Caki2 (cell line): ENCODE measurements at regions not wholly inside any gene's neighbourhood (a gene's known extent, or its start where the extent isn't known, plus 50 kb on each side); places are given as distances from the start of the nearest gene placed in this dataset.

Experiments
- DNase-seq: peaks from one replicate; pipeline ENCODE4 v3.0.0-alpha.2; 2015; ENCODE audit warnings: low read depth
- in situ Hi-C: cut with HindIII; loops from 2 replicates; pipeline ENCODE4 v1.10.0; 2016; ENCODE audit warnings: low sequenced_read_pairs, low pct_unique_long_range_greater_than_20kb, mixed read lengths

GRCh38 chr18:78733762-78734613, 245.6 kb upstream of the SALL3 start:
- DNase-seq, result no peak
- in situ Hi-C loops, result no loop called here

DNA sequence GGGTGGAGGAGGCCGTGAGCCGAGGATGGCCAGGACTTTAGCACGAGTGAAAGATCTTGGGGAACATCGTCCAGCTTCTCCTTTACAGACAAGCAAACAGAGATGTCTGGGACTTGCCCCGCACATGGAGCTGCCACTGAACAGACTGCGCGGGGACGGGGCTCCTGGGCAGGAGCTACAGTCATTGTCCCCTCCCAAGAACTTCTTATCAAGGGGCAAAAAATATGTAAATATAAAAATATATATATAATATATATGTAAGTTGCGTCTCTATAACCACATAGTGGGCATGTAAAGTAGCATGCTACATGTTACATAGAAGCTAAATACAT, 245.0 kb upstream of the SALL3 start:
- no peak for DNase-seq
- in situ Hi-C loops, result no loop called here

GRCh38 chr18:78735131-78736014, 244.2 kb upstream of the SALL3 start:
- DNase-seq, result no peak
- in situ Hi-C loops, result no loop called here

DNA sequence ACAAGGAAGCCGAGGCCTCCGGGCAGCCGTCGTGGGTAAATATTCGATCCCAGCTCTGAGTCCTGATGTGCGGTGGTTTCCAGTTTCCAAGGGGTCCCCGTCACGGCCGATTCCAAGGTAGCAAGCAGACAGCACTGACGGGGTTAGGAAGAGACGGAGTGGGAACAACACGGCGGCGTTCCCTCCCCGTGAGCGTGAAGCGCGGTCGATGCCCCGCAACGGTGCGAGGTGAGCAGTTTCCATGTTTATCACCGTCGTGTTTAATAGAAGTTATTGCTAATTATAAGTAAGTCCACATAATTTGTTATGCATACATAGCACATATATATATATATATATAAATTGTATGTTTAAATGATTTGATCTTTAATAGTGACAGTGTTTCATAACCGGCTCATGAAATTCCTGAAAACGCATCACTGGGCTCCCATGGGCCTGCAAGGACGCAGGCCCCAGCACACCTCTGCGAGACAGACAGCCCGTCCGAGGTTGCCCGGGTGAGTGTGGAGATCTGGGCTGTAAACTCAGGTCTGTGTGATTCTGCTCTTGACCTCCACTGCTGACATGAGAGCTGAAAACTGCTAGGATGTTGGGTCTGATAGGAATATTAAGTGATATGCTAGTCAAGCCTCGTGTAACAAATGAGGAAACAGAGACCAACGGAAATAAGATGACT, 243.5 kb upstream of the SALL3 start:
- in situ Hi-C loops, result no loop called here

DNA sequence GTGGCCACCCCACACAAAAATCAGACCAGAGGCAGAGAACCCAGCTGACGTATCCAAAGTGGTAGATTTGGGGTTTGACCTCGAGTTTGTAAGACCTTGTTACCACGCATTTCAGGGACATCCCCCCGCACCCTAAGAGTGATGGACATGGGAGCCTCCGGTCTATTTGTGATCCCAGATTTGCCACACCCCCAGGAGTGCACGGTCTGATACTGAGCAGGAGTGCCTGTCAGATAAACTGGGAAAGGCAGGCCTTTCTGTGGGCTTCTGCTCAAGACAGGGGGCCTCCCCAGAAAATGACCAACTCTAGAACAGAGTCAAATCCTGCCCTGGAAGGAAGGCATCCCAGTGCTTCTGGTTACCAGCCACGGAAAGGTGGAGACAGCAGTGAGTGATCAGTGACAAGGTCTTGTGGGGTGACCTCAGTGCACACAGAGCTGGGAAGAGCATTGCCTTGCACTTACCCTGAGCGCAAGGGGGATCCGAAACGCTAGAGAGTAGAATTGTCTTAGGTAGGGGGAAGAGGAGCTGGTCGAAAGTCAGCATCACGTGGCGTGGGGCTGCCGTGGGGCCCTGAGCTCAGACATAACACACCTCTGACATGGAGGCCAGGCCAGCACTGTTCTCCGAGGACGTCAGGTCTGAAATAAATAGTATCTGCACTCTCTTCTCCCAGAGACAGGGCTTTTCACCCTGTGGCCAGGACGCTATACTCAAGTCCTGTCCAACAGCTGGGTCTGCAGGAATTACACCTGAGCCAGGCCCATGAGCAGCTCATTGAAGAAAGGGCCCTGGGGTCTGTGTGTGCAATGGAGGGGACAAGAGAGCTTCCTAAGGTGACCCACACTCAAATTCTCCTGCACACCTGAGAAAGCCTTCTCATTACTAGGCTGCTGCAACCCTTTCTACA, 242.4 kb upstream of the SALL3 start:
- in situ Hi-C loops, result no loop called here
- no peak for DNase-seq

More for the DNA sequence above, 243.5 kb upstream of the SALL3 start:
- DNase-seq, result no peak

DNA sequence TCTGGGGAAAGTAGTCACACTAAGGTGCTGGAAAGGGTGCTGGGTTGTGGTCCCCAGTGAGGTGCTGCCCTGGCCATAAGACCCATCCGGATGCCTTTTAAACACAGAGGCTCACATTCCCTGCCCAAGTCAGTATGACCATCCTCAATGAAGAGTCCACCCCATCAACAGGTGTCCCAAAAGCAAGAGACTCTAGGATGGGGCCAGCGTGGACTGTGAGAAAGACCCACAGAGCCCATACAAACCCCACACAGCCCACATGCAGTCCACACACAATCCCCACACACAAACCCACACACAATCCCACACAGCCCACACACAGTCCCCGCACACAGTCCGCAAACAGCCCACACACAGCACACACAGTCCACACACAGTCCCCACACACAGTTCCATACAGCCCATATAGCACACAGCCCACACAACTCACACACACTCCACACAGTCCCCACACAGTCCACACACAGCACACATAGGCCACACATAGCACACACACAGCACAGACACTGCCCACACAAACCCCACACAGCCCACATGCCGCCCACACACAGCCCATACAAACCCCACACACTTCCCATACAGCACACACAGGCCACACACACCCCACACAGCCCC, 241.4 kb upstream of the SALL3 start:
- DNase-seq, result no peak
- in situ Hi-C loops, result no loop called here

- DNase-seq, result no peak
- in situ Hi-C loops, result no loop called here
Measured at GRCh38 chr18:78739115-78739514, 240.5 kb upstream of the SALL3 start.

- in situ Hi-C loops, result no loop called here
- DNase-seq, result no peak
Measured at GRCh38 chr18:78739882-78740677, 239.5 kb upstream of the SALL3 start.

GRCh38 chr18:78740876-78741275, 238.7 kb upstream of the SALL3 start:
- DNase-seq, result no peak
- in situ Hi-C loops, result no loop called here

- in situ Hi-C loops, result no loop called here
- no peak for DNase-seq
Measured at GRCh38 chr18:78741381-78742217, 238.0 kb upstream of the SALL3 start.

GRCh38 chr18:78742218-78742745, 237.3 kb upstream of the SALL3 start:
- in situ Hi-C loops, result no loop called here

DNA sequence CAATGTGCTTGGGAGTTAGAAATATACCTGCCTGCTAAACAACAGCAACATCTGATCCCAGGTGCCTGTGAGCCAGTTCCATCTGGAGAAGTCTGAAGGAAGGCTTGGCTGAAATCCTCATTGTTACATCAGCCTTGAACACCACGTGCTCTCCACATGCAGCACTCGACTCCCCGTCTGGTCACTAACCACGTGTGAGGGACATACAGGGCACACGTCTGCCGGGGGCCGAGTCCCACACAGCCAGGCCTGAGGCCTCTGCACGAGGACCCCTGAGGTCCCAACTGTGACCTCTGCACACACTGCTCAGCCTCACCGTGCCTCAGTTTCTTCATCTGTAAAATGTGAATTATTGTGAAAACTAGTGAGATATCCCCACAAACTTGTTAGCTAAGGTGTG, 236.5 kb upstream of the SALL3 start:
- no peak for DNase-seq
- in situ Hi-C loops, result no loop called here

More at GRCh38 chr18:78742218-78742745, 237.3 kb upstream of the SALL3 start:
- no peak for DNase-seq

DNA sequence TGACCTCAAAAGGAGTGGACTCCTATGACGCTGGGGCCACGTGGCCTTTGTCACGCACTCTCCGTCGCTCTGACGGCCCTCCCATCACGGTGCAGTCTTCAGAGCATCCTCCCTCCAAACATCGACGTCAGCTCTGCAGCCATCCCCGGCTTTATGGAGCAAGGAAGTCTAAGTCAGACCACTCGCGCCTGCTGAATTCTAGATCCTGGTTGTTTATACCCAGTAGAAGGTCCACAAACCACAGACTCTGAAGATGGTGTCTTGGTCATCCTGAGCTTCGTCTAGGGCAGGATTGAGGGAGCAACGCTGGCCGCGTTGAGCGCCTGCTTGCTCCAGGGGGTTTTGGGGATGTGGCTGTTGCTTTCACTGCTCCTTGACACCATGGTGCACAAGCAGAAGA, 228.0 kb upstream of the SALL3 start:
- no peak for DNase-seq
- in situ Hi-C loops, result no loop called here

GRCh38 chr18:78753240-78753639, 226.4 kb upstream of the SALL3 start:
- in situ Hi-C loops, result no loop called here
- no peak for DNase-seq

DNA sequence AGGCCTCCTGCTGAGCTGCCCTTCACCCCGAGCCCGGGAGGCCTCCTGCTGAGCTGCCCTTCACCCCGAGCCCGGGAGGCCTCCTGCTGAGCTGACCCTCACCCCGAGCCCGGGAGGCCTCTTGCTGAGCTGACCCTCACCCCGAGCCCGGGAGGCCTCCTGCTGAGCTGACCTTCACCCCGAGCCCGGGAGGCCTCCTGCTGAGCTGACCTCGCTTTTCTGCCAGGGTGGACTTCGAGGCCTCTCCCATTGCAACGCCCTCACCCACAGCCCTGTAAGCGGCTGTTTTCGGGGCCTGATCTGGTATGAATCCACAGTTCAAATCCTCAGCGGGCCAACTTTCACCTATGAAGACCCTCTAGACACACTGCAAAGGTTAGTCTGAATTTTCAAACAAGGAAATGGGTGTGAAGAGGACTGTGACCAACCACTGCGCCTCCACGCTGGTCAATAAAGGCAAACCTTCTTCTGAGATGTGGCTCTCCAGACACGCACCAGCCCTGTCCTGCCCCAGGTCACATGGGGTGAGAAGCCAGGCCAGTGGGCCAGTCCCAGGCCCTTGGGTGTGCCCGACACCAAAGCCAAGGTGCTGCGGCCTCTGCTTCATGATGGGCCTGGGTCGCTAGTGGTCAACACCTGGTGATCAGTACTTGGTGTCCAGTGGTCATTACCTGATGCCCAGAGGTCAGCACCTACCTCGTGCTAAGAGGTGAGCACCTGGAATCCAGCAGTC, 225.1 kb upstream of the SALL3 start:
- no peak for DNase-seq
- in situ Hi-C loops, result no loop called here
